OCI-LY3 (cell line): ENCODE measurements at regions not wholly inside any gene's neighbourhood (a gene's known extent, or its start where the extent isn't known, plus 50 kb on each side); places are given as distances from the start of the nearest gene placed in this dataset.

Experiments used
- H2AFZ ChIP-seq: fragments of 200-600, 300-600 bp; shearing (Covaris generic); 2 replicates; pipeline ENCODE4 v1.6.0; 2014; ENCODE audit warnings: antibody characterized with exemption, low read depth, low read length
- H3K27ac ChIP-seq: fragments of 200-600, 300-600 bp; sonication (generic); 2 replicates; pipeline ENCODE4 v1.5.1; 2014; ENCODE audit warnings: mild to moderate bottlenecking, low read length, moderate library complexity, mixed read lengths
- H3K27me3 ChIP-seq: fragments of 200-600, 300-600 bp; sonication (generic); 2 replicates; pipeline ENCODE4 v1.6.1; 2014; ENCODE audit warnings: low read depth, low read length, mixed read lengths
- H3K36me3 ChIP-seq: fragments of 200-600, 300-600 bp; sonication (generic); replicated peaks from 2 replicates; pipeline ENCODE3; 2014; ENCODE audit warnings: low read depth, low read length, mixed read lengths
- H3K4me1 ChIP-seq: fragments of 300-600, 200-600 bp; sonication (generic); 2 replicates; pipeline ENCODE4 v1.6.1; 2014; ENCODE audit warnings: low read length, mixed read lengths
- H3K4me2 ChIP-seq: fragments of 200-600, 300-600 bp; sonication (generic); 2 replicates; pipeline ENCODE4 v1.6.1; 2014; ENCODE audit warnings: low read length, mixed read lengths
- H3K4me3 ChIP-seq: fragments of 300-600, 200-600 bp; sonication (generic); 2 replicates; pipeline ENCODE4 v1.5.1; 2014; ENCODE audit warnings: antibody characterized with exemption, mild to moderate bottlenecking, low read length, moderate library complexity
- H3K79me2 ChIP-seq: fragments of 300-600, 200-600 bp; shearing (Covaris generic); 2 replicates; pipeline ENCODE4 v1.6.1; 2014; ENCODE audit warnings: mild to moderate bottlenecking, low read length, mixed read lengths
- H3K9ac ChIP-seq: fragments of 300-600, 200-600 bp; shearing (Covaris generic); 2 replicates; pipeline ENCODE4 v1.6.0; 2014; ENCODE audit warnings: mild to moderate bottlenecking, low read length, moderate library complexity
- H3K9me3 ChIP-seq: fragments of 200-600, 300-600 bp; shearing (Covaris generic); 2 replicates; pipeline ENCODE4 v1.6.1; 2014; ENCODE audit warnings: low read length, mixed read lengths; ENCODE audit not compliant: insufficient read depth
- H4K20me1 ChIP-seq: fragments of 200-600, 300-600 bp; sonication (generic); 2 replicates; pipeline ENCODE4 v1.6.1; 2016; ENCODE audit warnings: low read length, mixed read lengths; ENCODE audit not compliant: insufficient read depth
- CTCF ChIP-seq: fragments of 200-600, 300-600 bp; sonication (generic); IDR thresholded peaks from 2 replicates; pipeline ENCODE4 v1.5.1; 2014; ENCODE audit warnings: antibody characterized with exemption, low read length, low read depth
- EZH2phosphoT487 ChIP-seq: fragments of 200-600 bp; shearing (Covaris generic); IDR thresholded peaks from 2 replicates; pipeline ENCODE4 v1.6.1; 2018; ENCODE audit warnings: antibody characterized with exemption, mixed run types, low read depth

DNA sequence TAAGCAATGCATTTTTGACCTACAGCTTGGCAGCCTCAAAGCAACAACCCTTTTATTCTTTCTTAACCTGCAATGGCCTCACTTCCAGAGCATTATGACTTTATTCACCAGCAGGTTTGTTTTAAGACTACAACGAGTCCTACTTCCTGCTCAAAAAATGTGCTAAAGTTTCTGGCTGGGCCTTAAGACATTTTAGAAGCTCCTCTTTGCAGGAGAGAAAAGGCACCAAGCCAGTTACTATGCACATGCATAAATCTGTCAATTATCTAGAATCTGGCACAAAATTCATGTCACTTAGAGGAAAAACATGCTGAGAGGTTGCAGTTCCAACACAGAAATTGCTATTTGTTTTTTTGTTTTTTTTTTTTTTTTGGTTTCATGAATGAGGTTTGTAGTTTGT is 223.0 kb upstream of the EPHA5 start:
- Histone ChIP-seq H3K9ac (no peak overlapping the region), H3K27ac (no peak overlapping the region), H3K79me2 (no peaks in the 10 kb centered on the region), H2AFZ (no peak overlapping the region), H3K27me3 (no peaks in the 10 kb centered on the region), H3K4me2 (no peak overlapping the region), H3K36me3 (no peaks in the 10 kb centered on the region), H4K20me1 (no peaks in the 10 kb centered on the region), H3K4me3 (no peak overlapping the region), H3K9me3 (no peaks in the 10 kb centered on the region), H3K4me1 (no peaks in the 10 kb centered on the region)
- TF ChIP-seq EZH2phosphoT487 (no peak), CTCF (no peak)

DNA sequence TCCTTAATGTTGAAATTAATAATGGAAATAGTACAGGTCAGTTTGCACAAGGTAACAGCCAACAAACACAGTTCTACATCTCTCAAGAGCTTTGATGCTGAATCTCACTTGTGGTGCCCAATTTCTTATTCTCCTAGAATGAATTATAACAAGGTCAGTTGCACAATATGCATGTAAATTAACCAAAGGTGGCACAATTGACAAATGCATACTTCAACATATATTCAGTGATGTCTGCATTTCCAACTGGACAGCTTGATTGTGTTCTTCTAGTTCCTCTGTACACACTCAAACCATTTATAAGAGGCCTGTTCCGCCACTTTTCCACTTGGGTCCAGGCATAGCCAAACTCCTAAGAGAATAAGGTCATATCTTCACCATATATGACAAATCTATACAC is 210.3 kb upstream of the EPHA5 start:
- Histone ChIP-seq H3K79me2 (no peaks in the 10 kb centered on the region), H3K4me1 (no peaks in the 10 kb centered on the region), H4K20me1 (no peaks in the 10 kb centered on the region), H3K27ac (no peak overlapping the region), H3K4me3 (no peak overlapping the region), H3K36me3 (no peaks in the 10 kb centered on the region), H3K27me3 (no peaks in the 10 kb centered on the region), H3K9me3 (no peaks in the 10 kb centered on the region), H2AFZ (no peak overlapping the region), H3K9ac (no peak overlapping the region), H3K4me2 (no peak overlapping the region)
- no peak for TF ChIP-seq EZH2phosphoT487
- peak; percentile 25; the same call in 1 of the 2 replicates for TF ChIP-seq CTCF

DNA sequence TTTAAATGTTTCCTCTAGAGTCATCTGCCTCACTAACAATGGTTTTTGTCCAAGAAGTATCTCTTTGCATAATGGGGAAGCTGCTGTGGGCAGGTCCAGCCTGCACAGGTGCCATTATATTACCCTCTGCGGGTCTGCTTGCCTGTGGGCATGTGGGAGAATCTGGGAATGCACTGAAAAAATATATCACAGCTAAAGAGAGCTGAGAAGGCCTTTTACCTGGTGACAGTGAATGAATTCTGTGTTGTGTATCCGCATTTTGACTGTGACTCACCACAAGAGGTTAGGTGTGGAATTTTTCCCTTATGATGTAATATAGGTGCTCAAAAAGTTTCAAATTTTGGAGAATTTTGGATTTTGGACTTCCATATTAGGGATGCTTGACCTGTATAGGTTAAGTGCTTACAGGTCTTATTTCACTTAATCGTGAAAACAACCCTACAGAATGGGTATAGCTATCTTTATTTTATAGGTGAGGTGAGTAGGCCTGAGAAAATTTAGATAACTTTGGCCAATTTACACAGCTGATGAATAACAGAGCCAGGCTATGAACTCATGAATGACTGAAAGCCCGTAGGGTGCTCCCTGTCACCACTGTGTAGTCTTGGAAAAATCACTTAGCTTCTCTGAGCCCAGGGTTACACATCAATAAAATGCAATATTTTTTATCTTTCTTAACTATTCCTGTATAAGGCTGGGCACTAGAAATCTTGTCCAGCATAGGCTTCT is 198.0 kb upstream of the EPHA5 start:
- no peak for TF ChIP-seq CTCF
- no peak for TF ChIP-seq EZH2phosphoT487
- H3K36me3 ChIP-seq: no peaks in the 10 kb centered on the region
- no peaks in the 10 kb centered on the region for H3K9me3 ChIP-seq
- no peak overlapping the region for H3K27ac ChIP-seq
- H3K4me2 ChIP-seq: no peak overlapping the region
- H3K9ac ChIP-seq: no peak overlapping the region
- H3K79me2 ChIP-seq: no peaks in the 10 kb centered on the region
- no peak overlapping the region for H2AFZ ChIP-seq
- H3K4me1 ChIP-seq: no peaks in the 10 kb centered on the region
- H3K4me3 ChIP-seq: no peak overlapping the region
- H3K27me3 ChIP-seq: no peaks in the 10 kb centered on the region
- H4K20me1 ChIP-seq: no peaks in the 10 kb centered on the region

DNA sequence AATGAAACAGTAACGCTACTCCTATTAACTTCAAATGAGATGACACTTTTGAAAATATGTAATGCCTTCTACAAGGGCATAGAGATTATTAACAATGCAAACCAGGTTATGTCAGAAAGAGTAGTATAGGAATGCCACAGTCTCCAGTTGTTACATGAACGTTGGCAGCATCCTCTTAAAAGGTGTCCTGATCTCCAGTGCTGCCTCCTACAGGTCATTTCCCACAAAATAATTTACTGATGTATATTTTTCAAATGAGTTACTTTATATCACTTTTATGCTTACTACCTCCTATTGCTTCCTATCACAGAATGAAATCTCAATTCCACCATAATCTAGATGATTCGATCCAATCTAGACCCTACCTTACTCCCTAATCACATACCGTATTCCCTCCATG is 195.2 kb upstream of the EPHA5 start:
- H3K36me3 ChIP-seq: no peaks in the 10 kb centered on the region
- H3K27me3 ChIP-seq: no peaks in the 10 kb centered on the region
- no peak overlapping the region for H2AFZ ChIP-seq
- no peaks in the 10 kb centered on the region for H3K4me1 ChIP-seq
- no peak overlapping the region for H3K4me3 ChIP-seq
- no peaks in the 10 kb centered on the region for H3K79me2 ChIP-seq
- no peak overlapping the region for H3K9ac ChIP-seq
- H4K20me1 ChIP-seq: no peaks in the 10 kb centered on the region
- H3K27ac ChIP-seq: no peak overlapping the region
- H3K4me2 ChIP-seq: no peak overlapping the region
- no peaks in the 10 kb centered on the region for H3K9me3 ChIP-seq
- TF ChIP-seq EZH2phosphoT487 (no peak), CTCF (peak; percentile 55)
